AG09309 (cell line): ENCODE measurements at regions not wholly inside any gene's neighbourhood (a gene's known extent, or its start where the extent isn't known, plus 50 kb on each side); places are given as distances from the start of the nearest gene placed in this dataset.

Experiments used
- DNase-seq: peaks from one replicate; pipeline ENCODE4 v3.0.0-alpha.2; 2010; ENCODE audit warnings: low read depth
- H3K4me3 ChIP-seq: 2 replicates; pipeline ENCODE4 v1.5.1; 2011; ENCODE audit warnings: mild to moderate bottlenecking, low read depth, low read length, moderate library complexity; ENCODE audit not compliant: control insufficient read depth
- TF ChIP-seq, protein P1 (sequence below): IDR thresholded peaks from 2 replicates; pipeline ENCODE4 v1.5.1; 2011; ENCODE audit warnings: mild to moderate bottlenecking, low read depth, low read length, inconsistent platforms; ENCODE audit not compliant: insufficient read depth, control insufficient read depth; ENCODE audit errors: missing control alignments

GRCh38 chr17:51455211-51455610 lies 194.9 kb downstream of the UTP18 start:
- no peak overlapping the region for H3K4me3 ChIP-seq
- TF ChIP-seq, protein P1, sequence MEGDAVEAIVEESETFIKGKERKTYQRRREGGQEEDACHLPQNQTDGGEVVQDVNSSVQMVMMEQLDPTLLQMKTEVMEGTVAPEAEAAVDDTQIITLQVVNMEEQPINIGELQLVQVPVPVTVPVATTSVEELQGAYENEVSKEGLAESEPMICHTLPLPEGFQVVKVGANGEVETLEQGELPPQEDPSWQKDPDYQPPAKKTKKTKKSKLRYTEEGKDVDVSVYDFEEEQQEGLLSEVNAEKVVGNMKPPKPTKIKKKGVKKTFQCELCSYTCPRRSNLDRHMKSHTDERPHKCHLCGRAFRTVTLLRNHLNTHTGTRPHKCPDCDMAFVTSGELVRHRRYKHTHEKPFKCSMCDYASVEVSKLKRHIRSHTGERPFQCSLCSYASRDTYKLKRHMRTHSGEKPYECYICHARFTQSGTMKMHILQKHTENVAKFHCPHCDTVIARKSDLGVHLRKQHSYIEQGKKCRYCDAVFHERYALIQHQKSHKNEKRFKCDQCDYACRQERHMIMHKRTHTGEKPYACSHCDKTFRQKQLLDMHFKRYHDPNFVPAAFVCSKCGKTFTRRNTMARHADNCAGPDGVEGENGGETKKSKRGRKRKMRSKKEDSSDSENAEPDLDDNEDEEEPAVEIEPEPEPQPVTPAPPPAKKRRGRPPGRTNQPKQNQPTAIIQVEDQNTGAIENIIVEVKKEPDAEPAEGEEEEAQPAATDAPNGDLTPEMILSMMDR: no peak
- DNase-seq: no peak

DNA sequence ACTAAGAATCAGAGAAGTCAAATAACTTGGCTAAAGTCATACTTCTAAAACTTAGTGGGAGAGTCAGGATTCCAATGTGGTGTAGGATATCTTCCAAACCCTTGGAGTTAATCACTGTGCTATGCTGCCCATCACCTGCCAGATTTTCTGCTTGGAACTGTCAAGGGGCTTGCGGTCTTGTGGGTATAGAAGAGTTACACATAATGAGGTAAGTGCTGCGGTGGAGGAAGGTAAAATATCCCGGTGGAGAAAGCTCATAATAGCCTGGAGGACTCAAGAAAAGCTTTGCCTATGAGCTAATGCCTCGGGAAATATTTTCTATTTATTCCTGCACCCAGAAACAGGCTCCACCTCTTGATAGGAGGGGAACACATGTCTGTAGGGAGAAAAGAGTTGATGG lies 195.6 kb downstream of the UTP18 start:
- DNase-seq: no peak
- H3K4me3 ChIP-seq: no peak overlapping the region
- TF ChIP-seq, protein P1: no peak

DNA sequence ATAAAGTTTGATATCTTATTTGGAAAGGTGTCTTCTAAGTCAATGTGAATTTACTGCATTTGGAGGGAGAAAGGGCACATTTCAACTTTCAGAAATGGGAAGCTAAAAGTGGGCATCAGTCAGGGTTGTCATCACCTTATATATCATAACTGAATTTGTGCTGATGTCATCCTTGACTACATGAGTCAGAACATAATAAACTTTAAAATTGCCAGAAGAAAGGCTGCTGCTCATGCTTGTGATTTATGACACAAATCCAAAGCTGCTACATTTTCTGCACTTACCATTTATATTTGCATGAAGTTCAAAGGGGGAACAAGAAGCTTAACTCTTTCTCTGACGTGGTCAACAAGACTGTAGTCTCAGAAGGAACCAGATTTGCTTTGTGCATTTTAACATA lies 196.6 kb downstream of the UTP18 start:
- DNase-seq: no peak
- H3K4me3 ChIP-seq: no peak overlapping the region
- TF ChIP-seq, protein P1: no peak

GRCh38 chr17:51461578-51462004 lies 201.2 kb downstream of the UTP18 start:
- H3K4me3 ChIP-seq: no peak overlapping the region
- peak; percentile 13 for DNase-seq
- TF ChIP-seq, protein P1: peak; percentile 83

GRCh38 chr17:51463353-51463752 lies 203.0 kb downstream of the UTP18 start:
- no peak for DNase-seq
- TF ChIP-seq, protein P1: no peak
- no peak overlapping the region for H3K4me3 ChIP-seq

DNA sequence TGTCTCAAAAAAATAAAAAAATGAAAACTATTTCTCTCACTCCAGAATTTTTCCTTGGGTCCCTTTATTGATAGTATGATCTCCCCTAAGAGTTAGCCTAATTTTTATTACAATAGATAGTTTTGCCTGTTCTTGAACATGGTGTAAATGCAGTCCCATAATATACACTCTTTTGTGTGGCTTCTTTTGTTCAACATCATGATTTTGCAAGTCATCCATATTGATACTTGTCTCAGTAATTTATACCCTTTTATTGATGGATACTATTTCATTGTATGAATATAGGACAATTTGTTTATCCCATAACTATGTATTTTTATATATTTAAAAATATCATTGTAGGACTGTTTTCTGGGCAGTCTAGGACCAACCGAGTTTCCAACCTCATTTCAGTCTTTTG lies 207.0 kb downstream of the UTP18 start:
- no peak overlapping the region for H3K4me3 ChIP-seq
- TF ChIP-seq, protein P1: no peak
- no peak for DNase-seq

DNA sequence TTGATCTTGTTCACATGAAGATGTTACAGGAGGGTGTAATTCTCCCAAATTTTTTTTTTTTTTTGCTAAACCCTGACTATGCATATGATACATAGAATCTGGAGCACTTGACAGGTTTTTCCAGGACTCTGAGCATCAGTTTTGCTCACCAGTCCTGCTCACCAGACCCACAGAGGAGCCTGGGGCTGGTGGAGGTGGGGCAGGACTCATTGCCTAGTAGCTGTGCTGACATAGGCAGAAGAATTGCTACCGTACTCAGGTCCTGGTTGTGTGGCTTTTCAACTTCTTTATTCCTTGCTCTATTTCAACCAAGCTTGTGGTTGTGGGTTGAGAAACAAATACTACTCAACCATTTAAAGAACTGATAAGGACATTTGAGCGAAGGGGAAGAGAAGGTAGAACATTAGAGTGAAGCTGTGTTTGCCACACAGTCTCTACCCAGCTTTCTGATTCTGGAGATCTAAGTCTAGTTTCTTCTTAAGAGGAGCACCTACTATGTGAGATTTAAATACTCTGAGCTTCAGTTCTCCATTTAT lies 212.4 kb downstream of the UTP18 start:
- TF ChIP-seq, protein P1: no peak
- no peak for DNase-seq
- no peak overlapping the region for H3K4me3 ChIP-seq
